HG03432 (cell line): ENCODE measurements at regions not wholly inside any gene's neighbourhood (a gene's known extent, or its start where the extent isn't known, plus 50 kb on each side); places are given as distances from the start of the nearest gene placed in this dataset.
"Not testable (repeated sequence)": the region's sequence is repeated elsewhere in the genome, so short reads cannot be mapped to it uniquely, and the experiment has no call there.

ENCODE experiments used
- ATAC-seq: cut with Tn5 transposase; IDR thresholded peaks from one replicate; pipeline ENCODE4 v1.9.1; 2021; ENCODE audit warnings: mild to moderate bottlenecking, moderate library complexity; ENCODE audit not compliant: unreplicated experiment

DNA sequence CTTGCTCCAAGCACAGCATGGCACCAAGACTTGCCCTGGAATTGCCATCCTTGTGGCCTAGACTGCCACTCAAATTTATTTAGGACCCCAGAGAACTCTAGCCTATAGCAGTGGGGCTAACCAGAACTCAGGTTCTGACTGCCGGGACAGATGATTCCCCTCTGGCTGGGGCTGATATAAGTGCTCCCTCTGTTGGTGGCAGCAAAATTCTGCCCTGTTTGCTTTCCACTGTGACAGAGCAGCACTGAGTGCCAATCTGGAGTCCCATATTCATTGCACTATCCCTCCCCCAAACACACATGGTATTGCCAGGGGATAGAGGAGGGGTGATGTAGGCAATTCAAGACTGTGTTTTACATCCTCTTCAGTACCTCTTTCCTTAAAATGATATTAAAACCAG lies 1081.9 kb downstream of the FAT4 start:
- ATAC-seq: no peak

GRCh38 chr4:126404549-126404948 lies 1089.8 kb downstream of the FAT4 start:
- peak; percentile 36 for ATAC-seq

GRCh38 chr4:126405369-126405982 lies 1090.7 kb downstream of the FAT4 start:
- ATAC-seq: peak; percentile 83

DNA sequence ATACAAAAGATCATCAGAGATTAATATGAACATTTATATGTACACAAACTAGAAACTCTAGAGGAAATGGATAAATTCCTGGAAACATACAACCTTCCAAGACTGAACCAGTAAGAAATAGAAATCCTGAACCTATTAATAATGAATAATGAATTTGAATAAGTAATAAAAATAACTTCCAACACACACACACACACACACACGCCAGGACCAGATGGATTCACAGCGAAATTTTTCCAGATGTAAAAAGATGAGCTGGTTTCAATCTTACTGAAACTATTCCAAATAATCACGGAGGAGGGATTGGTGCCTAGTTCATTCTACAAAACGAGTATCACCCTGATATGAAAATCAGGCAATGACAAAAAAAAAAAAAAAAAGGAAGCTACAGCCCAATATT lies 1095.0 kb downstream of the FAT4 start:
- ATAC-seq: no peak

GRCh38 chr4:126411047-126411446 lies 1096.3 kb downstream of the FAT4 start:
- ATAC-seq: no peak

DNA sequence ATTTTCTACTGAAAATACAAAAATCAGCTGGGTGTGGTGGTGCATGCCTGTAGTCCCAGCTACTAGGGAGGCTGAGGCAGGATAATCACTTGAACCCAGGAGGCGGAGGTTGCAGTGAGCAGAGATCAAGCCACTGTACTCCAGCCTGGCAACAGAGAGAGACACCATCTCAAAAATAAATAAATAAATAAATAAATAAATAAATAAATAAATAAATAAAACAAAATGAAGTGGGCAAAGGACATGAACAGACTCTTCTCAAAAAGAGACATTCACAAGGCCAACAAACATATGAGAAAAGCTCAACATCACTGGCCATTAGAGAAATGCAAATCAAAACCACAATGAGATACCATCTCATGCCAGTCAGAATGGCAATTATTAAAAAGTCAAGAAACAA lies 1097.6 kb downstream of the FAT4 start:
- not testable (repeated sequence) for ATAC-seq

GRCh38 chr4:126414741-126415140 lies 1100.0 kb downstream of the FAT4 start:
- ATAC-seq: no peak

GRCh38 chr4:126419266-126419665 lies 1104.5 kb downstream of the FAT4 start:
- ATAC-seq: no peak

GRCh38 chr4:126427853-126428252 lies 1113.1 kb downstream of the FAT4 start:
- ATAC-seq: no peak

- ATAC-seq: no peak
Measured at GRCh38 chr4:126431049-126431448, 1116.3 kb downstream of the FAT4 start.

DNA sequence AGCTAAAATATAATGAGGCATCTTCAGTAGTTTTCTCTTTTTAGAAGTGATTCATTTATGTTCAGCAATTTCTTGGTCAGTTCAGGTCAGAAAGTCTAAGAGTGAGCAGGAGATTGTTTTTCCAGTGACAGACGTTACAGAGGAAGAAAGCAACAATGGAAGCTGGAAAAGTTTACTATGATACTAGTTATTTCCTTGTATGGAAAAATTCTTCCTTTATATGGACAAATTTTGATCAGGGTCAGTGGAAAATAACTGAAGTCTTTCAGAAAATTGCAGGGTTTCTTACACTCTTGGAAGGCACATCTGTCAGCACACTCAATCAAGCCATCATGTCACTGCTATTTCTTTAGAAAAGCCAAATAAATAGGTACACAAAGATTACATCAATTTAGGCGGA lies 1120.7 kb downstream of the FAT4 start:
- ATAC-seq: no peak

DNA sequence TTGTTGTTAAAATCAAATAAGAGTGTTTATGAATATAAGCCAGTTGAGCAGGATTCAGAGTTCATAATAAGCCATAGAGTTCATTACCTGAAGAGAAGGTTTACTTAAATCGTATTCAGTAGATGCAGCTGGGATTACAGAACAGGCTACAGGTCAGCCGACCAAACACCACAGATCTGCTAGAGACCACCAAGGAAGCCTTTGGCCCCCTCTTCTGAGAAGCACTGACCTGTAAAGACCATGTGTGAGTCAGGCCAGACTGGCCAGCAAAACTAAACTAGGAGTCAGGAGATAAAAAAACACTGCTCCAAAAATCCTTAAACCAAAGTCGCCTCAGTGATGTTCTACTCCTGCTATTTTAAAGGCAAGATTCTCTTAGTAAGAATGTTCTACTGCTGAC lies 1125.5 kb downstream of the FAT4 start:
- no peak for ATAC-seq

DNA sequence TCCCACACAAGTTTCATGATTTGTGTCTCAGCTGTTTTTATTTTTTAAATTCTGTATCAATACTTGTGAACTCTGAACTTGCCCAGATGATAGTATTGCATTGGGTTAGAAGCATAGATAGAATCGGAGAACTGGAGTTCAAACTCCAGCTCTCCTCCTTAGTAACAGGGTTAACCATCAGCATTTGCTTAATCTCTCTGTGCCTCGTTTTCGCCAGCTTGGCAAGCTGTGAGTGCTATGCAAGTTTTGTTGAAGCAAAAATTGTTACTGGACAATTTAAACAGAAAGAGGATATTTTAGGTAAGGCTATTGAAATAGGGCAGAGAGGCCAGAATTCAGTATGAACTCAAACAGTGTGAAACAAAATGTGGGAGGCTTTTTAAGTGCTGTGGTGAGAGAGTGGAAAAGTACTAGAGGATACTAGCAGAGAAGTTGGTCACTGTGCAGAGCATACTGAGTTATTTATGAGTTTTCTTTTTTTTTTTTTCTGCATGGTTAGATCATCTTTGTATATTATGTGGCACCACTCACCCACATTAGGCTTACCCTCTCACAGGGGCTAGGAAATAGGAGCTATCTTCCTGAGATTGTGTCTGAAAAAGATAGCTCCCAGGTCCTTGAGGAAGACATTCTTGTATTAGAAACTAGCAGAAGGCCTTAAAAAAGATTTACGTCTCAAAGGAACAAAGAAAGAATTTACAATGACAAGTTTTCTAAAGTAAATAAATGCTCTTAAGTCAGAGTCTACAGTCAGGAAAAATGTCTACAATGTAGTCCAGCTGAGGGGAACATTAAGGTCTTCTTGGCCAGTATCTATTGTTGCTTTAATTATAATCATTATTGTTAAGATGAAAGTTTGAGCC lies 1126.6 kb downstream of the FAT4 start:
- ATAC-seq: no peak

- ATAC-seq: no peak
Measured at GRCh38 chr4:126445596-126445995, 1130.8 kb downstream of the FAT4 start.

DNA sequence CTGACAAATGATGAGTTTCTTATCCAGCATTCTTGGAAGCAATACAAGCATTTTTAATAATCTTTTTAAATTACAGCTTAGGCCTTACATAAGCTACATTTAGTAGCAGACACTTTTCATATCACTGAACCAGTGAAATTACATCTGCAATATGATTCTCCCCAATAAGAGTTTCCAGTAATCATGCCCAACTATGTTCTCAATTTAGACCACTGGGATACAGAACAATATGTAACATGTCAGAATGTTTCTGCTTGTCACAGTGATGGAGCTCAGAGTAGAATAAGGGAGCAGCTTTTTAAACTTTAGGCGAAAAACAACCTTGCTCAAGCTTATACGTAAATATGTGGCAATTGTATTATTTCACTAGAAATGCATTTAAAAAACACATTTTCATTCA lies 1132.2 kb downstream of the FAT4 start:
- no peak for ATAC-seq

DNA sequence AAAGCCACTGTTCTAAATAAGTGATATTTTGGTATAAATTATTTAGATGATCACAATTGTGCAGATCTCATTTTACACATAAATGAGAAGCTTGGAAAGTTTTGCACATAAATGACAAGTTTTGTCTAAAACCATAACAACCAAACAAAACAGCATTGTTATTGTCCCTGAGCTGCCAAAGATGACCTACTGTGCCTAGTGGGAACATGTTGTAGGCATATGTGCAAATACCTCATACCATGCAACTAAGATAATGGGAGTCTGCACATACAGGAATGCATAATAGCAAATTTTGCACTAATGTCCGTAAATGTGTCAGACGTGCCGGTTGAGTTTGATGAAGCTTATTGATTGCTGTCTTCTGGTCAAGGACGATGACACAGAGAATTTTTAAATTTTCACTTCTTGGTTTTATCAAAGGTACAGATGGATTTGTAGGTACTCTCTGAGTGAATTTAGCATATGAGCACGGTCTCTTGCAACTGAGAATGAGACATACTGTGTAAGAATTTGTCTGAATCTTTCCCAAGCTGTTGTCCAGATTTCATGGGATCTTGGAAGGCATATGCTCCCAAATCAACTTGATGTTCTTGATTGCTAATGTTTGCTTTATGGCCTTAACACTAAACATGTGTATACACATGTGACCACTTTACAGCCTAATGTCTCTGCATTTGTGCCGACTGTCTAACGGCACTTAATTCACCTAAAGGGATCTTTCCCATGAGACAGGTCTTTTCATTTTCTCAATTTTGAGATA lies 1133.5 kb downstream of the FAT4 start:
- ATAC-seq: no peak

GRCh38 chr4:126451237-126451873 lies 1136.6 kb downstream of the FAT4 start:
- ATAC-seq: no peak

DNA sequence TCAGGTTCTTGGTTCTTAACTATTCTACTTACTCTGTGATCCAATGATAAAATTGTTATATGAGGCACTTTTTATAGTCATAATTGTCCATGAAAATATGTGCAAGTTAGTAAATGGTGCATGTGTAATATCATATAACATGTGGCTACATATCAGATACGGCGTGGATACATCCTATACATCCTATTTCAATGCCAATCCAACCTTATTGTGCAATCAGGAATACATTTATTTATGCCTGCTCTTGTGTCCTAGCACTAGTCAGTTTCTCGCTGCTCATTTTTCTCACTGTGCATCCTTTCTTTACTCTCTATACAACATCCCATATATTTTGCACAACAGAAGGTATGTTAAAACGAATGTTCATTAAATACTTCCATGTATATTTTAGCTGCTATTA lies 1141.1 kb downstream of the FAT4 start:
- no peak for ATAC-seq

DNA sequence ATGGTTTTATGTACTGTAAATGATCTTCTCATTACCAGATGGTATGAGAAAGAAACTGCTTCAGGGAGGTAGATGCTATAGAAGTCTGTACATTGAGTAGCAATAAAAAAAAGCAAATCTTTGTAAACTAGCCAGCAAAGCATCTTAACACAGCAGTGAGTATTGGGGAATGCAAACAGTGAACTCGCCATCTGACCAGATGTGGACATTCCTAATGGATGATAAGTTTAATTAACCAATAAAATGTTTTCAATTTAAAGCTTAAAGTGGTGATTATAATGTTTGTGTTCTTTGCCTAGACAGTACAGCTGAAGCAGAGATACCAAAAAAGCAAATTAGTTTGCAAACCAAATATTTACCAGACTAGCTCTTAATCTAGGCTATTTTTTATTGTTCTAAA lies 1144.2 kb downstream of the FAT4 start:
- ATAC-seq: no peak

- ATAC-seq: no peak
Measured at GRCh38 chr4:126465341-126465740, 1150.6 kb downstream of the FAT4 start.

DNA sequence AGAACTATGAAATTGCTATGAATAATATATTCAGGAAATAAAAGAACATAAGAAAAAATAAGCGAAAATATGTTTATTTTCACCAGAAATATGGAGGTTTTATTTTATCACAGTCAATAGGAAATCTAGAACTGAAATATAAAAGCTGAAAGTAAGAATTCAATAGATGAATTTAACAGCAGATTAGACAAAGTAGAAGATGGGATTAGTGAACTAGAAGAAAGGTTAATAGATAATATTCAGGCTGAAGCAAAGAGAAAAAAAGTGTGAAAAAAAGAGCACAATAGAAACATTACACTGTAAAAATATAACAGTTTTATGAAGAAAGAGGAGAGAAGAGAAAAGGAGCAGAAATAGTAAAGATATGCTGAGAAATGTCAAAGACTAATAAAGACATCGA lies 1152.1 kb downstream of the FAT4 start:
- no peak for ATAC-seq
